OCI-LY1 (cell line): ENCODE measurements at regions not wholly inside any gene's neighbourhood (a gene's known extent, or its start where the extent isn't known, plus 50 kb on each side); places are given as distances from the start of the nearest gene placed in this dataset.

ENCODE experiments used
- EZH2 ChIP-seq: fragments of 200-600 bp; sonication (generic), shearing (Covaris generic); IDR thresholded peaks from 2 replicates; pipeline ENCODE4 v1.8.0; 2017; ENCODE audit warnings: borderline replicate concordance, mixed run types, mild to moderate bottlenecking, antibody characterized with exemption, low read length, moderate library complexity, mixed read lengths
- TF ChIP-seq, protein P1 (sequence below): fragments of 200-600 bp; sonication (generic), shearing (Covaris generic); IDR thresholded peaks from 2 replicates; pipeline ENCODE4 v1.5.1; 2017; ENCODE audit warnings: mild to moderate bottlenecking, antibody characterized with exemption, low read length, moderate library complexity, mixed read lengths

DNA sequence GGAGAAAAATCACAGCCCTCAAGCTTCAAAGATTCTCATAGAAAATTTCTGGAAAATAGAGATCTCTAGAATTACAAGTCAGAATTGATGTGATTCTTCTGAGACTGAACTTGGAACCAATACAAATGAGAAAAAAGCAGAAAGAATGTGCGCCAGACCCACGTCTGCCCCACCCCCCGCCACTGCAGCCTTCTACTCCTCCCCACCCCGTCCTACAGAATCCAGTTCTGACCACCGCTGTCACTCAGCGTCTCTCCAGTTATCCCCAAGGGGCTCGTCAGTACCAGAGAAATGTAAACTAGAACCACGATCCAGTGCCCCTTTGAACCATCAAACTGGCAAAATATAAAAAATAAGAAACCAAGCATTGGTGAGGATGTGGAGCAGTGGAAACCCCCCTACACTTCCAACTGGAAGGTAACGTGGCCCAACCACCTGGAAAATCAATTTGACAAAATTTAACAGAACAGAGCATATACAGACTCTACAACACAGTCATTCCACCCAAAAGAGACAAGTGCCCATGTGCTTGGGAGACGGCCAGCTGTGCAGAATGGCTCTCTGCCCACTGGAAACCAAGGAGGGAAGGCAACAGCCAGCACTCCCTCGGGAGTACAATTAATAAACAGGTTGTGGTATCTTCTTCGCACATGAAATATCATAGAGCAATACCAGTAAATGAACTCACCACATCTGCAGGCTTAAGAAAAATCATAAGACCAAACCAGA lies 397.9 kb downstream of the TNS3 start:
- TF ChIP-seq, protein P1, sequence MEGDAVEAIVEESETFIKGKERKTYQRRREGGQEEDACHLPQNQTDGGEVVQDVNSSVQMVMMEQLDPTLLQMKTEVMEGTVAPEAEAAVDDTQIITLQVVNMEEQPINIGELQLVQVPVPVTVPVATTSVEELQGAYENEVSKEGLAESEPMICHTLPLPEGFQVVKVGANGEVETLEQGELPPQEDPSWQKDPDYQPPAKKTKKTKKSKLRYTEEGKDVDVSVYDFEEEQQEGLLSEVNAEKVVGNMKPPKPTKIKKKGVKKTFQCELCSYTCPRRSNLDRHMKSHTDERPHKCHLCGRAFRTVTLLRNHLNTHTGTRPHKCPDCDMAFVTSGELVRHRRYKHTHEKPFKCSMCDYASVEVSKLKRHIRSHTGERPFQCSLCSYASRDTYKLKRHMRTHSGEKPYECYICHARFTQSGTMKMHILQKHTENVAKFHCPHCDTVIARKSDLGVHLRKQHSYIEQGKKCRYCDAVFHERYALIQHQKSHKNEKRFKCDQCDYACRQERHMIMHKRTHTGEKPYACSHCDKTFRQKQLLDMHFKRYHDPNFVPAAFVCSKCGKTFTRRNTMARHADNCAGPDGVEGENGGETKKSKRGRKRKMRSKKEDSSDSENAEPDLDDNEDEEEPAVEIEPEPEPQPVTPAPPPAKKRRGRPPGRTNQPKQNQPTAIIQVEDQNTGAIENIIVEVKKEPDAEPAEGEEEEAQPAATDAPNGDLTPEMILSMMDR = no peak
- TF ChIP-seq EZH2 = no peak
